Nucleus accumbens (tissue), 56 donors: ENCODE measurements at regions not wholly inside any gene's neighbourhood (a gene's known extent, or its start where the extent isn't known, plus 50 kb on each side); places are given as distances from the start of the nearest gene placed in this dataset.
A peak's percentile ranks its signal among the peaks of the same experiment; 100 is the strongest.

Experiments used
- DNase-seq, 56 donors: peaks; one replicate each; lab custom pipeline; 2025; lab: John Stamatoyannopoulos, UW

GRCh38 chr16:13540771-13541170 lies 379.2 kb upstream of the ERCC4 start:
- no peak for DNase-seq

GRCh38 chr16:13542284-13542683 lies 377.7 kb upstream of the ERCC4 start:
- no peak for DNase-seq

GRCh38 chr16:13543850-13544249 lies 376.1 kb upstream of the ERCC4 start:
- no peak for DNase-seq

- no peak for DNase-seq
Measured at GRCh38 chr16:13545271-13545670, 374.7 kb upstream of the ERCC4 start.

- DNase-seq, result no peak
Measured at GRCh38 chr16:13550254-13550653, 369.7 kb upstream of the ERCC4 start.

GRCh38 chr16:13552062-13552959 lies 367.6 kb upstream of the ERCC4 start:
- DNase-seq, result peak in 5 of 56 donors; percentile 2 to 19 (median 8)

- DNase-seq, result no peak
Measured at GRCh38 chr16:13552960-13553257, 367.0 kb upstream of the ERCC4 start.

- no peak for DNase-seq
Measured at GRCh38 chr16:13553453-13553985, 366.4 kb upstream of the ERCC4 start.

GRCh38 chr16:13554005-13554404 lies 365.9 kb upstream of the ERCC4 start:
- no peak for DNase-seq

- DNase-seq, result no peak
Measured at GRCh38 chr16:13554643-13555042, 365.3 kb upstream of the ERCC4 start.

GRCh38 chr16:13557418-13557817 lies 362.5 kb upstream of the ERCC4 start:
- no peak for DNase-seq

- DNase-seq, result no peak
Measured at GRCh38 chr16:13558752-13559151, 361.2 kb upstream of the ERCC4 start.

- no peak for DNase-seq
Measured at GRCh38 chr16:13559624-13560023, 360.3 kb upstream of the ERCC4 start.

GRCh38 chr16:13560151-13560550 lies 359.8 kb upstream of the ERCC4 start:
- peak in 1 of 56 donors; percentile 2 for DNase-seq

GRCh38 chr16:13561291-13562070 lies 358.5 kb upstream of the ERCC4 start:
- DNase-seq, result peak in 5 of 56 donors; percentile 1 to 9 (median 5)

GRCh38 chr16:13568803-13569202 lies 351.2 kb upstream of the ERCC4 start:
- DNase-seq, result no peak

- no peak for DNase-seq
Measured at GRCh38 chr16:13569986-13570385, 350.0 kb upstream of the ERCC4 start.

GRCh38 chr16:13571036-13571435 lies 348.9 kb upstream of the ERCC4 start:
- no peak for DNase-seq

GRCh38 chr16:13573903-13574302 lies 346.1 kb upstream of the ERCC4 start:
- DNase-seq, result no peak

GRCh38 chr16:13586051-13586450 lies 333.9 kb upstream of the ERCC4 start:
- no peak for DNase-seq

GRCh38 chr16:13587181-13587580 lies 332.8 kb upstream of the ERCC4 start:
- no peak for DNase-seq

GRCh38 chr16:13594823-13595222 lies 325.1 kb upstream of the ERCC4 start:
- peak in 2 of 56 donors; percentile 0 to 9 for DNase-seq
